HepG2 (cell line): ENCODE measurements at regions not wholly inside any gene's neighbourhood (a gene's known extent, or its start where the extent isn't known, plus 50 kb on each side); places are given as distances from the start of the nearest gene placed in this dataset.

Experiments used
- ATAC-seq: fragments of 200-7000 bp; cut with Tn5 transposase; 3 replicates; pipeline ENCODE4 v1.9.1; 2020; ENCODE audit warnings: mild to moderate bottlenecking, moderate library complexity
- BruUV-seq: library from RNA; stranded (reverse); fragments of 400-500 nt; replicated peaks from 2 replicates; lab custom pipeline; 2021; lab: Mats Ljungman, UMichigan
- CTCF ChIA-PET: fragments of 300-600 bp; formaldehyde crosslinking; extraction: SDS; loops from one replicate; lab custom pipeline; 2021; ENCODE audit warnings: low total read pairs, inconsistent platforms, low intra/inter-chr PET ratio; lab: Yijun Ruan, JAX
- POLR2A ChIA-PET: fragments of 350-600 bp; sonication (Branson Sonifier 250); formaldehyde crosslinking; loops from one replicate; lab custom pipeline; 2020; ENCODE audit warnings: antibody characterized with exemption, inconsistent platforms; lab: Yijun Ruan, JAX
- DNase-seq: peaks from one replicate; pipeline ENCODE4 v3.0.0-alpha.2; 2015; ENCODE audit warnings: low spot score
- FAIRE-seq: peaks from 3 replicates; lab custom pipeline; 2011; peaks lifted over from hg19 to GRCh38; lab: Jason Lieb, UNC
- H2AFZ ChIP-seq: one replicate; pipeline ENCODE4 v1.6.1; 2011; ENCODE audit warnings: low read length, inconsistent platforms
- H3K27ac ChIP-seq: fragments of 300-600 bp; 3 replicates; pipeline ENCODE4 v1.8.0; 2011; ENCODE audit warnings: mixed run types, mild to moderate bottlenecking, mixed read lengths, low read length, inconsistent platforms; ENCODE audit not compliant: insufficient read depth; ENCODE audit errors: extremely low read length
- H3K27me3 ChIP-seq, 2 experiments: fragments of 200-600 bp in 1 of 2; 2 replicates in 1 of 2; 3 replicates in 1 of 2; pipeline versions ENCODE4 v1.6.0 to v1.8.0; 2011; ENCODE audit warnings: low read length in 2 of 2, mild to moderate bottlenecking in 2 of 2, moderate library complexity in 2 of 2, inconsistent platforms in 1 of 2; ENCODE audit not compliant: insufficient read depth in 2 of 2, control insufficient read depth in 1 of 2
- H3K36me3 ChIP-seq, 2 experiments: fragments of 200-600 bp in 1 of 2; replicated peaks in 1 of 2; 2 replicates in 1 of 2; 3 replicates in 1 of 2; pipeline versions ENCODE4 v1.5.1 to v1.8.0; 2011; ENCODE audit warnings: low read length in 2 of 2, inconsistent platforms in 1 of 2; ENCODE audit not compliant: insufficient read depth in 2 of 2, control insufficient read depth in 1 of 2
- H3K4me1 ChIP-seq: 2 replicates; pipeline ENCODE4 v1.5.1; 2012; ENCODE audit warnings: low read length, inconsistent platforms; ENCODE audit not compliant: insufficient read depth
- H3K4me2 ChIP-seq: 2 replicates; pipeline ENCODE4 v1.6.0; 2011; ENCODE audit warnings: low read depth, low read length, inconsistent platforms
- H3K4me3 ChIP-seq, 3 experiments: fragments of 200-600 bp in 1 of 3; sonication (generic), shearing (Covaris generic) in 1 of 3; replicated peaks in 1 of 3; 2 replicates each; pipeline ENCODE4 v1.5.1; 2011 to 2016; ENCODE audit warnings: low read length in 3 of 3, inconsistent platforms in 2 of 3, low read depth in 2 of 3, mild to moderate bottlenecking in 2 of 3, control low read depth in 1 of 3, mixed read lengths in 1 of 3; ENCODE audit not compliant: insufficient read depth in 1 of 3
- H3K79me2 ChIP-seq: one replicate; pipeline ENCODE4 v1.6.1; 2011; ENCODE audit warnings: low read length, inconsistent platforms; ENCODE audit not compliant: insufficient read depth
- H3K9ac ChIP-seq: 2 replicates; pipeline ENCODE4 v1.6.0; 2011; ENCODE audit warnings: mild to moderate bottlenecking, low read depth, low read length, inconsistent platforms; ENCODE audit not compliant: insufficient read depth
- H3K9me3 ChIP-seq: 2 replicates; pipeline ENCODE4 v1.5.1; 2012; ENCODE audit warnings: mild to moderate bottlenecking, low read length
- H4K20me1 ChIP-seq: 2 replicates; pipeline ENCODE4 v1.6.0; 2011; ENCODE audit warnings: inconsistent platforms, mild to moderate bottlenecking, low read length, moderate library complexity; ENCODE audit not compliant: insufficient read depth
- CBX1 ChIP-seq: IDR thresholded peaks from one replicate; pipeline ENCODE4 v1.6.1; 2016; ENCODE audit warnings: antibody characterized with exemption, low read depth
- CEBPG ChIP-seq: IDR thresholded peaks from 2 replicates; pipeline ENCODE4 v1.6.1; 2016
- ETV5 ChIP-seq: IDR thresholded peaks from 2 replicates; pipeline ENCODE4 v1.6.1; 2018; ENCODE audit warnings: missing biosample characterization, missing genetic modification reagents, inconsistent platforms, borderline replicate concordance
- FOXC1 ChIP-seq: sonication (generic); formaldehyde crosslinking; IDR thresholded peaks from 2 replicates; pipeline ENCODE4 v1.8.0; 2022; ENCODE audit warnings: mild to moderate bottlenecking, missing genetic modification reagents, borderline replicate concordance
- HNRNPK ChIP-seq: fragments of 200-400 bp; formaldehyde crosslinking; IDR thresholded peaks from 2 replicates; pipeline ENCODE4 v1.6.1; 2018; ENCODE audit warnings: low read length, low read depth, moderate library complexity, mild to moderate bottlenecking; ENCODE audit not compliant: poor library complexity, severe bottlenecking
- JUNB ChIP-seq: sonication (generic); formaldehyde crosslinking; IDR thresholded peaks from 2 replicates; pipeline ENCODE4 v1.8.0; 2022; ENCODE audit warnings: missing genetic modification reagents, mild to moderate bottlenecking, borderline replicate concordance
- MAFF ChIP-seq: IDR thresholded peaks from 2 replicates; pipeline ENCODE4 v1.6.1; 2011; ENCODE audit warnings: low read depth, low read length, improper control_type of control experiment
- MAFK ChIP-seq, 2 experiments: IDR thresholded peaks in 1 of 2; conservative IDR thresholded peaks in 1 of 2; 2 replicates each; pipeline ENCODE4 v1.6.1; 2011; ENCODE audit warnings: improper control_type of control experiment in 2 of 2, low read length in 2 of 2
- MXD1 ChIP-seq: sonication (generic); formaldehyde crosslinking; IDR thresholded peaks from 2 replicates; pipeline ENCODE4 v1.4.0; 2020; ENCODE audit warnings: mild to moderate bottlenecking, missing genetic modification reagents
- RFXAP ChIP-seq: sonication (generic); formaldehyde crosslinking; IDR thresholded peaks from 2 replicates; pipeline ENCODE4 v1.4.0; 2020; ENCODE audit warnings: missing genetic modification reagents, borderline replicate concordance
- SMAD9 ChIP-seq: sonication (generic); formaldehyde crosslinking; IDR thresholded peaks from 2 replicates; pipeline ENCODE4 v1.5.1; 2020; ENCODE audit warnings: mild to moderate bottlenecking, missing genetic modification reagents
- SMC3 ChIP-seq: IDR thresholded peaks from 2 replicates; pipeline ENCODE4 v1.6.1; 2011; ENCODE audit warnings: low read length, improper control_type of control experiment
- SSRP1 ChIP-seq: IDR thresholded peaks from 2 replicates; pipeline ENCODE4 v1.6.1; 2016; ENCODE audit warnings: control low read depth
- TOPORS ChIP-seq: sonication (generic); formaldehyde crosslinking; IDR thresholded peaks from 2 replicates; pipeline ENCODE4 v1.8.0; 2023; ENCODE audit warnings: mild to moderate bottlenecking, missing genetic modification reagents
- TRIM22 ChIP-seq: fragments of 450-650 bp; IDR thresholded peaks from 2 replicates; pipeline ENCODE4 v1.6.1; 2017
- ZFP82 ChIP-seq: sonication (generic); formaldehyde crosslinking; IDR thresholded peaks from 2 replicates; pipeline ENCODE4 v1.5.1; 2020; ENCODE audit warnings: mild to moderate bottlenecking, missing genetic modification reagents, borderline replicate concordance
- ZMYM3 ChIP-seq: sonication (generic); formaldehyde crosslinking; IDR thresholded peaks from 2 replicates; pipeline ENCODE4 v1.5.1; 2020; ENCODE audit warnings: mild to moderate bottlenecking, missing genetic modification reagents
- ZNF430 ChIP-seq: sonication (generic); formaldehyde crosslinking; IDR thresholded peaks from 2 replicates; pipeline ENCODE4 v1.9.0; 2021; ENCODE audit warnings: mild to moderate bottlenecking, missing genetic modification reagents
- ZNF75D ChIP-seq: sonication (generic); formaldehyde crosslinking; IDR thresholded peaks from 2 replicates; pipeline ENCODE4 v1.8.1; 2023; ENCODE audit warnings: missing genetic modification reagents, mild to moderate bottlenecking, borderline replicate concordance
- ZNF780A ChIP-seq: sonication (generic); formaldehyde crosslinking; IDR thresholded peaks from 2 replicates; pipeline ENCODE4 v1.8.0; 2022; ENCODE audit warnings: mild to moderate bottlenecking, missing genetic modification reagents, moderate library complexity
- WGBS: methylation state at CpG from one replicate; pipeline ENCODE4 v1.1.6; 2017; ENCODE audit warnings: low lambda C conversion rate; 5-methylcytosine and 5-hydroxymethylcytosine counted together
- in situ Hi-C: cut with HindIII; loops from 2 replicates; pipeline ENCODE4 v1.10.0; 2017; ENCODE audit warnings: low pct_unique_long_range_greater_than_20kb; ENCODE audit not compliant: extremely low pct_ligation_motif_present
- intact Hi-C: fragments of 100-400 bp; cut with micrococcal nuclease; formaldehyde crosslinking; loops from one replicate; pipeline ENCODE4 v1.10.0; 2022; ENCODE audit not compliant: unreplicated experiment

- ATAC-seq, result no peak
- POLR2A ChIA-PET, result no interaction called here
- H3K36me3 ChIP-seq, result no peaks in the 10 kb centered on the region
- CTCF ChIA-PET, result no interaction called here
- intact Hi-C loops, result no loop called here
- H3K27me3 ChIP-seq, result no peaks in the 10 kb centered on the region
- peak; percentile 22; the same call in 1 of the 2 replicates for TF ChIP-seq MAFF
- TF ChIP-seq RFXAP (CRISPR knock-in tag), result no peak
- peak in 1 of 2 experiments; percentile 60; a peak in 3 of 4 replicates for TF ChIP-seq MAFK (conservative IDR thresholded peaks at IDR 0.05 in 1 of 2, IDR thresholded peaks at IDR 0.05 in 1 of 2; ENCODE audit: low read length in 2 of 2)
- no peak overlapping the region for H2AFZ ChIP-seq
- no peak for FAIRE-seq
- no peak overlapping the region for H3K4me3 ChIP-seq
- no peaks in the 10 kb centered on the region; the same call in 1 of the 2 replicates for H3K9me3 ChIP-seq
- H3K4me1 ChIP-seq, result no peaks in the 10 kb centered on the region
- no peak for DNase-seq
- in situ Hi-C loops, result no loop called here
- no peak overlapping the region for H3K9ac ChIP-seq
- no peaks in the 10 kb centered on the region for H4K20me1 ChIP-seq
- no peak overlapping the region for H3K4me2 ChIP-seq
- no peaks in the 10 kb centered on the region for H3K79me2 ChIP-seq
- H3K27ac ChIP-seq, result no peak overlapping the region
- no TSS peak for BruUV-seq
Observed at GRCh38 chr11:25742800-25743199, 589.1 kb upstream of the ANO3 start.

- DNase-seq (no peak), FAIRE-seq (no peak), ATAC-seq (no peak)
- WGBS, result 0% methylated on average over 2 of the region's 2 CpGs
- no peak overlapping the region for H3K4me3 ChIP-seq
- no peak for TF ChIP-seq ZNF780A (CRISPR knock-in tag)
- no peak for TF ChIP-seq ZNF430
- no peak for TF ChIP-seq TRIM22
- TF ChIP-seq ETV5, result no peak
- no peak for TF ChIP-seq CEBPG (CRISPR knock-in tag)
- TF ChIP-seq ZMYM3 (CRISPR knock-in tag), result no peak
- no peak for TF ChIP-seq MXD1 (CRISPR knock-in tag)
- TF ChIP-seq ZFP82, result no peak
- TF ChIP-seq FOXC1 (CRISPR knock-in tag), result no peak
- no peak for TF ChIP-seq SMAD9 (CRISPR knock-in tag)
- TF ChIP-seq HNRNPK, result no peak
- TF ChIP-seq CBX1, result no peak
- no peak for TF ChIP-seq SSRP1 (CRISPR knock-in tag)
- TF ChIP-seq JUNB (CRISPR knock-in tag), result no peak
- TF ChIP-seq SMC3, result no peak
- TF ChIP-seq TOPORS, result no peak
- TF ChIP-seq ZNF75D (CRISPR knock-in tag), result no peak
- no TSS peak for BruUV-seq
- no peak overlapping the region for H3K9ac ChIP-seq
- H3K36me3 ChIP-seq, result no peaks in the 10 kb centered on the region
- POLR2A ChIA-PET, result no interaction called here
- in situ Hi-C loops, result no loop called here
- intact Hi-C loops, result no loop called here
- no peaks in the 10 kb centered on the region for H4K20me1 ChIP-seq
- CTCF ChIA-PET, result no interaction called here
- no peak overlapping the region for H3K27ac ChIP-seq
- no peak overlapping the region for H3K4me2 ChIP-seq
- H2AFZ ChIP-seq, result no peak overlapping the region
- H3K4me1 ChIP-seq, result no peaks in the 10 kb centered on the region
- H3K79me2 ChIP-seq, result no peaks in the 10 kb centered on the region
- peaks cover 23% of the 10 kb centered on the region for H3K9me3 ChIP-seq
- H3K27me3 ChIP-seq, result no peaks in the 10 kb centered on the region
Observed at GRCh38 chr11:25755381-25755780, 576.5 kb upstream of the ANO3 start.
